MCF 10A (cell line): ENCODE measurements at regions not wholly inside any gene's neighbourhood (a gene's known extent, or its start where the extent isn't known, plus 50 kb on each side); places are given as distances from the start of the nearest gene placed in this dataset.

Source experiments
- BruUV-seq: library from RNA; stranded (reverse); fragments of 400-500 nt; replicated peaks from 2 replicates; lab custom pipeline; 2021; lab: Mats Ljungman, UMichigan
- CTCF ChIA-PET: fragments of 300-600 bp; sonication (Branson Sonifier 250); formaldehyde crosslinking; extraction: SDS; loops from one replicate; lab custom pipeline; 2021; ENCODE audit warnings: antibody characterized with exemption, inconsistent platforms; lab: Yijun Ruan, JAX
- POLR2A ChIA-PET: fragments of 300-600, 350-650 bp; sonication (Branson Sonifier 250); formaldehyde crosslinking; extraction: SDS; loops from one replicate; lab custom pipeline; 2020; ENCODE audit warnings: antibody characterized with exemption, inconsistent platforms; lab: Yijun Ruan, JAX
- DNase-seq: peaks from one replicate; pipeline ENCODE4 v3.0.0-alpha.2; 2018; ENCODE audit not compliant: unreplicated experiment
- H3K27ac Mint-ChIP-seq: one replicate; pipeline ENCODE4 v1.8.0; 2022; ENCODE audit warnings: mild to moderate bottlenecking, low read depth, mixed read lengths; ENCODE audit not compliant: unreplicated experiment
- H3K27me3 Mint-ChIP-seq: one replicate; pipeline ENCODE4 v1.8.0; 2022; ENCODE audit warnings: mixed read lengths; ENCODE audit not compliant: insufficient read depth, unreplicated experiment
- H3K36me3 Mint-ChIP-seq: one replicate; pipeline ENCODE4 v1.8.0; 2022; ENCODE audit warnings: mild to moderate bottlenecking, moderate library complexity, mixed read lengths; ENCODE audit not compliant: insufficient read depth, unreplicated experiment
- H3K4me1 Mint-ChIP-seq: one replicate; pipeline ENCODE4 v1.8.0; 2022; ENCODE audit warnings: mixed read lengths; ENCODE audit not compliant: insufficient read depth, unreplicated experiment
- H3K4me3 Mint-ChIP-seq: one replicate; pipeline ENCODE4 v1.8.0; 2022; ENCODE audit warnings: mild to moderate bottlenecking, moderate library complexity, mixed read lengths; ENCODE audit not compliant: unreplicated experiment
- H3K9me3 Mint-ChIP-seq: one replicate; pipeline ENCODE4 v1.8.0; 2022; ENCODE audit warnings: mixed read lengths; ENCODE audit not compliant: unreplicated experiment
- intact Hi-C: fragments of 100-400 bp; cut with micrococcal nuclease; formaldehyde crosslinking; loops from 2 replicates; pipeline ENCODE4 v1.14.1; 2022
- TF ChIP-seq, protein P1 (sequence below): fragments of 200-600 bp; IDR thresholded peaks from one replicate; pipeline ENCODE4 v1.8.0; 2022; ENCODE audit warnings: antibody characterized with exemption, mild to moderate bottlenecking; ENCODE audit not compliant: unreplicated experiment

DNA sequence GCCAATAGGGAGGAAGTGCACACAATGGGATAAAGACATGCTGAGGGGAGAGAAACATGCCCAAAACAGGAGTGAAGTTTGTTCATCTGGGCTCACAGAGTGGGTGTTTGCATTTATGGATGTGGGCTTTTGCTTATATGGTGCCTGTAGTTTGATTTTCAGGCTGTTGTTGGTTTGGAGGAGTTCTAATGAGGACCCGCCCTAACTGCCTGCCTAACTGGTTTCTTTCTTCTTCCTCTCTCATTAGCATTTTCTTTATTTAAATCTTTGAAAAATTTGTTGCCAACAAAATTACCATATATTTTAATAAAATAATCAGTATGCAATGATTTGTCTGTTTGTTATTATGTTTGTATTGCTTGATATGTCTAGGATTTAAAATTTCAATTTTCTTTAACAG, 1965.8 kb downstream of the C4orf33 start:
- TF ChIP-seq, protein P1, sequence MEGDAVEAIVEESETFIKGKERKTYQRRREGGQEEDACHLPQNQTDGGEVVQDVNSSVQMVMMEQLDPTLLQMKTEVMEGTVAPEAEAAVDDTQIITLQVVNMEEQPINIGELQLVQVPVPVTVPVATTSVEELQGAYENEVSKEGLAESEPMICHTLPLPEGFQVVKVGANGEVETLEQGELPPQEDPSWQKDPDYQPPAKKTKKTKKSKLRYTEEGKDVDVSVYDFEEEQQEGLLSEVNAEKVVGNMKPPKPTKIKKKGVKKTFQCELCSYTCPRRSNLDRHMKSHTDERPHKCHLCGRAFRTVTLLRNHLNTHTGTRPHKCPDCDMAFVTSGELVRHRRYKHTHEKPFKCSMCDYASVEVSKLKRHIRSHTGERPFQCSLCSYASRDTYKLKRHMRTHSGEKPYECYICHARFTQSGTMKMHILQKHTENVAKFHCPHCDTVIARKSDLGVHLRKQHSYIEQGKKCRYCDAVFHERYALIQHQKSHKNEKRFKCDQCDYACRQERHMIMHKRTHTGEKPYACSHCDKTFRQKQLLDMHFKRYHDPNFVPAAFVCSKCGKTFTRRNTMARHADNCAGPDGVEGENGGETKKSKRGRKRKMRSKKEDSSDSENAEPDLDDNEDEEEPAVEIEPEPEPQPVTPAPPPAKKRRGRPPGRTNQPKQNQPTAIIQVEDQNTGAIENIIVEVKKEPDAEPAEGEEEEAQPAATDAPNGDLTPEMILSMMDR = no peak
- Mint-ChIP-seq H3K4me3 (no peak overlapping the region), H3K27me3 (no peaks in the 10 kb centered on the region), H3K36me3 (no peaks in the 10 kb centered on the region), H3K4me1 (no peaks in the 10 kb centered on the region), H3K9me3 (peaks cover 17% of the 10 kb centered on the region), H3K27ac (no peak overlapping the region)
- ChIA-PET POLR2A (no interaction called here), CTCF (no interaction called here)
- intact Hi-C loops = no loop called here
- no peak for DNase-seq
- BruUV-seq = no TSS peak

DNA sequence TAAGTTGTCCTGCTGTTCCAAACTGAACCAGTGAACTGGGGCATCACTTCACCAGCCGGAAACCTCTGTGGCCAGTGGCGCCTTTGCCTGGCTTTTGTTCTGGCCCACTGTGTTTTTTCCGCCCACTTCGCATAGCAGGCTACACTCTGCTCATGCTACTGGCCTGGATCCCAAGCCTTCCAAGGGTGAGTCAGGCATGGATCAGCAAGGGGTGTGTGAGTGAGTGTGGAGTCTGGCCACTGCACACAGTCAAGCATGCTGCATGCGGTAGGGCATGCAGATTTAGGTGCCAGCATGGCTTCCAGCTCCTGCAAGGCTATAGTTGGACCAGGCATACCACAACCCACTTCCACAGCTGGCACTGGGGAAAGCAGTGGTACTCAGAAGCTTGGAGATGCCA, 1967.9 kb downstream of the C4orf33 start:
- POLR2A ChIA-PET = no interaction called here
- CTCF ChIA-PET = interaction anchor here (0.6 to 1.4 kb wide), 2 partner anchors 10 to 1064 kb away, joined by 3 to 5 read pairs; no protein-coding TSS in a partner anchor
- no peak for DNase-seq
- intact Hi-C loops = no loop called here
- Mint-ChIP-seq H3K4me3 (no peak overlapping the region), H3K9me3 (peaks cover 17% of the 10 kb centered on the region), H3K4me1 (no peaks in the 10 kb centered on the region), H3K27ac (no peak overlapping the region), H3K27me3 (no peaks in the 10 kb centered on the region), H3K36me3 (no peaks in the 10 kb centered on the region)
- no TSS peak for BruUV-seq
- TF ChIP-seq, protein P1 = no peak

DNA sequence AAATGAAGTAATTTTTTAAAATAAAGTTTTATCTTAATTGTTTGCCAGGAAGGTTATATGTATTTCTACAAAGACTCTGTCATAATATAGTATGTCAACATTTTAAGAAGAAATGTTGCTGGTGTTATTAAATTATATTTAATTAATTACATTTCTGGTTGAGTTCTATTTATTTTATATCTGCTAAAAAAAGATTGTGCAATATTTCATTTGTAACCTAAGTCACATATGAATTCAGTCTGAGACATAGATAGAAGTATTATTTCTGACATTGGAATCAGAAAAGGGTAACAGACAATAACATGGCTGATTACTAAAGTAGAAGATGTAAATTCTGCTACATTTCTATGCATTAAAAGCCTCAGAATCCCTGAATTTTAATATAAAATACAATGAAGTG, 1985.1 kb downstream of the C4orf33 start:
- intact Hi-C loops = loop anchor here (10.0 kb wide), 1 partner anchor 726 kb away; no protein-coding TSS in a partner anchor
- CTCF ChIA-PET = no interaction called here

DNA sequence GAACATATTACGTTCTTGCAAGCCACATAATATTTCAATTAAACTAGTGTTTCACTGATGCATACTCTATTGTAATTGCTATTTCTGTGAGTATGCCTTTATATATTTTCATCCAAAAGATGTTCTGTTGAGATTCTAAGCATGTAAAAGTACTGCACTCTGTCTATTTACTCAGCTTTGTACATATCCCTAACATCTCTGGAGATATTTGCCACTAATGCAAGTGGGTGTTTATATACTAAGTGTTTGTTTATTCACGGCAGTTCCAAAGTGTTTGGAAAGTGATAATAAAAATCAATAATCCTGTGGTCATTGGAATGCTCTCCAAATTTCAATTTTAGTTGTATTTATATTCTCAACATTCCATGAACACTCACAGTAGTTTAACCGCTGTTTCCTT, 1989.0 kb downstream of the C4orf33 start:
- intact Hi-C loops = loop anchor here (10.0 kb wide), 1 partner anchor 730 kb away; no protein-coding TSS in a partner anchor
- no peak for DNase-seq
- Mint-ChIP-seq H3K4me1 (peaks cover 11% of the 10 kb centered on the region), H3K27me3 (no peaks in the 10 kb centered on the region), H3K27ac (peak overlapping the region; percentile 50), H3K4me3 (no peak overlapping the region), H3K9me3 (no peaks in the 10 kb centered on the region), H3K36me3 (no peaks in the 10 kb centered on the region)
- POLR2A ChIA-PET = no interaction called here
- CTCF ChIA-PET = no interaction called here
- BruUV-seq = no TSS peak
- TF ChIP-seq, protein P1 = no peak

More for the DNA sequence above, 1985.1 kb downstream of the C4orf33 start:
- Mint-ChIP-seq H3K4me1 (peaks cover 11% of the 10 kb centered on the region), H3K27ac (no peak overlapping the region), H3K36me3 (no peaks in the 10 kb centered on the region), H3K4me3 (no peak overlapping the region), H3K27me3 (no peaks in the 10 kb centered on the region), H3K9me3 (no peaks in the 10 kb centered on the region)
- TF ChIP-seq, protein P1 = no peak
- BruUV-seq = no TSS peak
- no peak for DNase-seq
- POLR2A ChIA-PET = no interaction called here
